IPS-NIHi11 (cell line): ENCODE measurements at regions not wholly inside any gene's neighbourhood (a gene's known extent, or its start where the extent isn't known, plus 50 kb on each side); places are given as distances from the start of the nearest gene placed in this dataset.

ENCODE experiments used
- DNase-seq: peaks from one replicate; pipeline ENCODE4 v3.0.0; 2012; ENCODE audit warnings: mixed read lengths, low spot score

- DNase-seq = no peak
Observed at GRCh38 chr3:165283328-165283727, 87.1 kb upstream of the SLITRK3 start.

- DNase-seq = no peak
Observed at GRCh38 chr3:165279471-165279870, 83.3 kb upstream of the SLITRK3 start.

DNA sequence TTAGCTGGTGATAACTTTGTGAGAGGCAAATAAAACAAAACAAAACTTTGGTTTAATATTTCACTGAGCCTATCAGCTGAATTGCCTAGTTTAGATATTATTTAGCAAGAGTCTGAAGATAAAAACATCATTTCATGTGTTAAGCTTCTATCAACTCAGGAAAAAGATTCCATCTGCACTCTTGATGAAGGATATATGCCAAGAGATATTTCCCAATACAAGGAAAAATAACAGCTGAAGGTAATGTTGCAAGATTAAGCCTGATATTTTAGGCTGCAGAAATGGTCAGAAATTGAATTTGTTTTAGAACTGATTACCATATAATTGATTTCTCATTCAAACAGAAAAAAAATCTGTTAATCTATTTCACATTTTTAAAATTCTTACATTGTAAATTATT, 77.2 kb upstream of the SLITRK3 start:
- DNase-seq = no peak

GRCh38 chr3:165259541-165260193, 63.5 kb upstream of the SLITRK3 start:
- DNase-seq = peak; percentile 4

- no peak for DNase-seq
Observed at GRCh38 chr3:165256554-165257065, 60.4 kb upstream of the SLITRK3 start.

GRCh38 chr3:165254812-165255211, 58.6 kb upstream of the SLITRK3 start:
- DNase-seq = peak; percentile 29
